Activated CD8-positive, alpha-beta T cell treated with anti-CD3 and anti-CD28 coated beads, Interleukin-2, amount 10 ng/mL, durations not matched to agents 7 days and 5 days (primary cell): ENCODE measurements at regions not wholly inside any gene's neighbourhood (a gene's known extent, or its start where the extent isn't known, plus 50 kb on each side); places are given as distances from the start of the nearest gene placed in this dataset.

Experiments
- ATAC-seq: fragments of 150-1000 bp; cut with Tn5 transposase; one replicate; pipeline ENCODE4 v1.10.0; 2021; ENCODE audit warnings: moderate library complexity
- CTCF ChIA-PET: fragments of 350-600 bp; sonication (Branson Sonifier 250); formaldehyde crosslinking; loops from one replicate; lab custom pipeline; 2021; ENCODE audit warnings: antibody characterized with exemption; lab: Charles Lee
- POLR2A ChIA-PET: fragments of 350-600 bp; sonication (Branson Sonifier 250); formaldehyde crosslinking; loops from one replicate; lab custom pipeline; 2021; ENCODE audit warnings: antibody characterized with exemption; lab: Charles Lee
- DNase-seq: peaks from one replicate; pipeline ENCODE4 v3.0.0-alpha.2; 2020
- H3K27ac Mint-ChIP-seq: one replicate; pipeline ENCODE4 v1.8.0; 2021; ENCODE audit warnings: mild to moderate bottlenecking, mixed read lengths
- H3K27me3 Mint-ChIP-seq: one replicate; pipeline ENCODE4 v1.8.0; 2021; ENCODE audit warnings: low read depth, mixed read lengths
- H3K36me3 Mint-ChIP-seq: one replicate; pipeline ENCODE4 v1.8.0; 2021; ENCODE audit warnings: low read depth, mixed read lengths
- H3K4me1 Mint-ChIP-seq: one replicate; pipeline ENCODE4 v1.8.0; 2021; ENCODE audit warnings: low read depth, mixed read lengths
- H3K4me3 Mint-ChIP-seq: one replicate; pipeline ENCODE4 v1.8.0; 2021; ENCODE audit warnings: mild to moderate bottlenecking, mixed read lengths
- H3K9me3 Mint-ChIP-seq: one replicate; pipeline ENCODE4 v1.8.0; 2022; ENCODE audit warnings: mixed read lengths; ENCODE audit not compliant: insufficient read depth

DNA sequence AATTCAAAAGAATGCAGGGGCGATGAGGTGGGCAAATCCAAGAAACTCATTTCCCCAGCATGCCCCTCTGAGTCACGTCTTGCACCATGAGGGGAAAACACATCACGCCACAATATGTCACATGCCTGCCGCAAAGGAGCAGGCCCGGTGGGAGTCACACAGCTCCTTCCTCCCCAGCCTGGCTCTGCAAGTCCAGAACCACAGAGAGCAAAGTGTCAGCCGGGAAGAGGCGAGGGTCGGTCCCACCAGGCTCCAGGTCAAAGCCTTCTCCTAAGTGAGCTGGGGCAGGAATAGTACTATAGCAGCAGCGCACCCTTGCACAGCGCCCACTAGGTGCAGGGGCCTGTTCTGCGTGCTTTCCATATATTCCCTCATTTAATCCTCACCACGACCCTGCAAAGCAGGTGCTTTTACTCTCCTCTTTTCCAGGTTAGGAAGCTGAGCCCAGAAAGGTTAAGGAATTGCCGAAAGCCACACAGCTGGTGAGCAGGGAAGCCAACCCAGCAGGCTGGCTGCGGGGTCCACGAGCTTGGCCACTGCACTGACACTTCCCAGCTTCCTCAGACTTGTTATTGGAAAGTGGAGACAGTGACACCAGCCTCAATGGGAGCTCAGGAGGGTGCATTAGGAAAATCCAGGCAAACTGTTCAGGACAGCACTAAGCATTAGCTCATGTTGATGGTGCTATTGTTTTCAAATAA lies 94.0 kb upstream of the ZMIZ1 start:
- H3K27me3 Mint-ChIP-seq, result no peaks in the 10 kb centered on the region
- peaks cover 24% of the 10 kb centered on the region for H3K4me1 Mint-ChIP-seq
- H3K4me3 Mint-ChIP-seq, result peak overlapping the region; percentile 81
- ATAC-seq (peak; percentile 25), DNase-seq (peak; percentile 67)
- H3K27ac Mint-ChIP-seq, result peak overlapping the region; percentile 91
- CTCF ChIA-PET, result interaction anchor here (0.7 to 2.6 kb wide), 14 partner anchors 10 to 225 kb away, joined by 3 to 22 read pairs (median 4); no protein-coding TSS in a partner anchor
- no peaks in the 10 kb centered on the region for H3K36me3 Mint-ChIP-seq
- no peaks in the 10 kb centered on the region for H3K9me3 Mint-ChIP-seq
- POLR2A ChIA-PET, result interaction anchor here (0.6 to 1.5 kb wide), 4 partner anchors 15 to 255 kb away, joined by 3 read pairs; no protein-coding TSS in a partner anchor

DNA sequence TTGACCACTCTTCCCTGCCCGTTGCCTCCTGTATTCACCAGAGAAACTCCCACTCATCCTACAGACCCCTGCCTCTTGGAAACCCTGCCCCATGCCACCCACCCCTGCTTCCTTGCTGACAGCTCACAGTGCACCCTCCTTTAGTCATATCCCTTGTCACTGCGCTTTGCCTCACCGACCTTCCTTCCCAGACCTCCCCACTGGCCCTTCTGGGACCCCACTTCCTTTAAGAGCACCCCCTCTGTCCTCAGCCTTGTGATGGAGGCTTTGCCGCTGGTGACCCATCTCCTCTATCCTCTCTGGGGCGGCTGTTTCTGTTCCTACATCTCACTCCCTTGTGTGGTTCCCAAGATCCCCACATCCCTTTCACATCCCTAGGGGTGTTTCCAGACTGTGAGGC lies 92.8 kb upstream of the ZMIZ1 start:
- ATAC-seq, result no peak
- H3K9me3 Mint-ChIP-seq, result no peaks in the 10 kb centered on the region
- peaks cover 29% of the 10 kb centered on the region for H3K4me1 Mint-ChIP-seq
- ChIA-PET CTCF (interaction anchor here (1.8 kb wide), 1 partner anchor 14 kb away, joined by 9 read pairs; no protein-coding TSS in a partner anchor), POLR2A (no interaction called here)
- H3K27me3 Mint-ChIP-seq, result no peaks in the 10 kb centered on the region
- H3K4me3 Mint-ChIP-seq, result no peak overlapping the region
- H3K27ac Mint-ChIP-seq, result no peak overlapping the region
- no peak for DNase-seq
- H3K36me3 Mint-ChIP-seq, result no peaks in the 10 kb centered on the region

DNA sequence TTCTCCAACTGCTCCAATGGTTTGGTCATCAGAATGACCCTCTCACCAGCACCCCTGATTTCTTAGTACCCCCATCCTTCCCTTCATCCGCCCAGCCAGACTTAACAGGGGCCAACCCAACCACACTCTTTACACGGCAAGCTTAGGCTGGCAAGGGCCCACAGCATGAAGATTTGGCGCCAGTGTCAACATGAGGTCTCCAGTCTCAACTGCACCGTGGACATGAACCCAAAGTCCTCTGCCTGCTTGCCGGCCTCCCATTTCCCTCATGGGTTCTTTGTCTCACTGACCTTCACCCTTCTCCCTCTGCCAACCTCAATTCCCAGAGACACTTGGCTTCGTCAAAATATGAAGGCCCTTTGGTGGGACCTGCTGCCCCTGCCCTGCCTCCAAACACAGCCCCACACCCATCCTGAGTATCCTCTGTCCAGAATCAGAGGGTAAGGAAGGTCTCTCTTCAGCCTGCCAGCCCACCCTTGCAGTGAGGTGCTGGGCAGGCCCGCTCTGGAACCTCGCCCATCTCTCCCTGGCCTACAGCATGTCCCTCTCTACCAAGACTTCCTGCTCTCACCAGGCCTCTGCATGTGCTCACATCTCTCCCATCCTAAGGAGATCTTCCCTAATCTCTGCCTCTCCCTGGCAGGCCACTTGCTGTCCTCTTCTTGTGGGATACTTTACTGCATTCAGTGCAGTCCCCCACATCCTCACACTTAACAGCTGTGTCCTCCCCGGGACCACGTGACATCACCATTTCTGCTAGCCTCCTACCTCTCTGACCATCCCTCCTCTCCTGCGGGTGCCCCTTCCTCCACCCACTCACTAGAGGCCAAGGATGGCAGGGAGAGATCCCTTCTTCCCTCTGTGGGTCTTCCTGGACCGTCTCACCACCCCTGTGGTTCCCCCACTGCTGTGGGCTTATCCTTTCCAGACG lies 91.7 kb upstream of the ZMIZ1 start:
- Mint-ChIP-seq H3K4me3 (no peak overlapping the region), H3K27me3 (no peaks in the 10 kb centered on the region), H3K36me3 (no peaks in the 10 kb centered on the region), H3K4me1 (peaks cover 38% of the 10 kb centered on the region), H3K9me3 (no peaks in the 10 kb centered on the region), H3K27ac (no peak overlapping the region)
- ATAC-seq, result no peak
- CTCF ChIA-PET, result no interaction called here
- POLR2A ChIA-PET, result interaction anchor here (0.6 kb wide), 1 partner anchor 228 kb away, joined by 3 read pairs; no protein-coding TSS in a partner anchor
- no peak for DNase-seq

DNA sequence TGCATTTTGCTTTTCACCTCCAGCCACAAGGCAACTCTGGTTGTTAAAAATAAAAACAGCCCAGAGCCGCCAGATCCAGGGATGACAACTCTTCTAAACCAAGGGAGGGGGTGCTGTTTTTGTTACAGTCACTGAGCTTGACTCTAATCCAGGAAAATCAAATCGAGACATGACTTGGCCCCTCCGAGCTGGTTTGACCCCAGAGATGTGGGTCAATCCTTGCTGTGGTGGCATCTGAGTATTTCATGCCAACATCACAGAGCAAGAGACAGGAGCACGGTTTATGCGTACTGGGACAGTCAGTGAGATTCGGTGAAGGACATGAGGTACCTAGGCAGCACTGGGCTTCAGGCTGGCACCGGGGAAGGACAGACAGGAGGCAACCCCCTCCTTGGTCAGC lies 88.8 kb upstream of the ZMIZ1 start:
- Mint-ChIP-seq H3K9me3 (no peaks in the 10 kb centered on the region), H3K27ac (no peak overlapping the region), H3K4me1 (peaks cover 24% of the 10 kb centered on the region), H3K27me3 (no peaks in the 10 kb centered on the region), H3K36me3 (no peaks in the 10 kb centered on the region), H3K4me3 (no peak overlapping the region)
- POLR2A ChIA-PET, result no interaction called here
- no peak for DNase-seq
- no peak for ATAC-seq
- CTCF ChIA-PET, result no interaction called here

DNA sequence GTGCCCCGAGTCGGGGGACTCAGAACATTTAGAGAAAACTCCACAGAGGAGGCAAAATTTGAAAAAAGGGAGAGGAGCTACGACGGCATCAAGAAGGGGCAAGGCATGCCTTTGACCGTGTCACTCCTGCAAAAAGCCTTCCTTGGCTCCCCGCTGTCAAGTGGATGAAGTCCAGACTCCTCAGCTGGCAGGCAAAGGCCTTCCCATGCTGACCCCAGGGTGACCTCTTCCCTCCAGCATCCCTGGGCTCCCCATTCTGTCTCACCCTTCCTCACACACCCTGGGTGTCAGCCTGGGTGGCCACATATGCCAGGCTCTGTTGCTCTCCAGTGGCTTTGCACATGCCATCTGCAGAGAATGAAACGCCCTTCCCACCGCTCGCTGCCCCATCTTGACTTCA lies 88.4 kb upstream of the ZMIZ1 start:
- Mint-ChIP-seq H3K4me3 (no peak overlapping the region), H3K36me3 (no peaks in the 10 kb centered on the region), H3K27me3 (no peaks in the 10 kb centered on the region), H3K27ac (no peak overlapping the region), H3K4me1 (peaks cover 21% of the 10 kb centered on the region), H3K9me3 (no peaks in the 10 kb centered on the region)
- ChIA-PET POLR2A (interaction anchor here (1.3 kb wide), 1 partner anchor 12 kb away, joined by 4 read pairs; no protein-coding TSS in a partner anchor), CTCF (no interaction called here)
- DNase-seq (no peak), ATAC-seq (no peak)

DNA sequence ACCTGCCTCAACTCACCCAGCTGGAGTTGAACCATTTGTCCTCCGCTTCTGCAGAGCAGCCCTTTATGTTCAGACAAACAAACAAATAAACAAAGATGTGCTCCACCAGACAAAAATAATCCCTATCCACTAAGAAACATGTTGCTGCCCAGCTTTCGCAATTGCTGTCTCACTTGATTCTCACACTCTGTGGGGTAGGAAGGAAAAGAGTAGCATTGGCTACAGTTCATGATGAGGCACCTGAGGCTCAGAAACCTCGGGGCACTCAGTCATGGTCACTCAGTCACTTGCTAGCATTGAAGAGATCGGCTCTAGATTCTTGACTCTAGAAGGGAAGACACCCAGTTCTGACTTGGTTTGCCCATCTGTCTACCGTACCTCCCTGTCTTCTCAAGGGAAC lies 88.0 kb upstream of the ZMIZ1 start:
- no peaks in the 10 kb centered on the region for H3K9me3 Mint-ChIP-seq
- ChIA-PET CTCF (interaction anchor here (1.2 to 1.3 kb wide), 2 partner anchors 214 to 216 kb away, joined by 3 to 7 read pairs; no protein-coding TSS in a partner anchor), POLR2A (interaction anchor here (0.6 to 1.3 kb wide), 2 partner anchors 11 to 13 kb away, joined by 3 to 4 read pairs; no protein-coding TSS in a partner anchor)
- no peak for ATAC-seq
- H3K36me3 Mint-ChIP-seq, result no peaks in the 10 kb centered on the region
- DNase-seq, result no peak
- H3K27me3 Mint-ChIP-seq, result no peaks in the 10 kb centered on the region
- peaks cover 17% of the 10 kb centered on the region for H3K4me1 Mint-ChIP-seq
- no peak overlapping the region for H3K27ac Mint-ChIP-seq
- no peak overlapping the region for H3K4me3 Mint-ChIP-seq

DNA sequence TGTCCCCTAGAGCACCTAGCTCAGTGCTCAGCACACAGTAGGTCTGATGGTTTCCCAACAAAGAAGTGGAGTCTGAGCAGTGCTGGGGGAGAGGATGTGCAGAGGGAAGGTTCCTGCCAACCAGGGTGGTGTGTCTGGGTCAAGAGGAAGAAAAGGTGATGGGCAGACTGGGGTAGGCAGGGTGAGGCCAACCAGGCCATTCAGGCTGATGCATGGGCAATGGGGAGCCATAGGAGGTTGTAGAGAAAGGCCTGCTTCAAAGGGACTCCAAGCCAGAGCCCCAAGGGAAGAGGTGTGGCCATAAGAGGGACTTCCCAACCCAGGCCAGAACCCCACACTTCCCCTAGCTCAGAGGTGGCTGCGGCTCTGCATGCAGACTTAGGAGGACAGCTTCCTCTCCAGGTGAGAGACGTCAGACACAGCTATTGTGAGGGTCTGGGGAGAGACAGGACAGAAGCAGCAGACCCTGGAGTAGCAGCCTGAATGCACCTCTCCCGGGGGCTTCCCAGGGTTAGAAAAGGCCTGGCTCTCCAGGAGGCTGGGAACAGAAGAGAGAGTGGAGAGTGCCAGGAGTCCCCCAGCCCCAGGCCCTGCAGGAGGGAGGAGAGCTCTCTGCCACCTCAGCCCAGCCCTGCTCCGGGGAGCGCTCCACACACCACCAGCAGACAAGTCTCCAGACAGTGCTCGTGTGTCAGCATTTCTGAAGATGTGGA lies 87.4 kb upstream of the ZMIZ1 start:
- Mint-ChIP-seq H3K4me1 (peaks cover 17% of the 10 kb centered on the region), H3K36me3 (no peaks in the 10 kb centered on the region), H3K27me3 (peaks cover 2% of the 10 kb centered on the region), H3K27ac (peak overlapping the region; percentile 30), H3K9me3 (no peaks in the 10 kb centered on the region), H3K4me3 (no peak overlapping the region)
- ATAC-seq (peak; percentile 77), DNase-seq (peak; percentile 60)
- ChIA-PET POLR2A (interaction anchor here (0.6 to 1.3 kb wide), 3 partner anchors 11 to 12 kb away, joined by 3 to 4 read pairs (median 4); no protein-coding TSS in a partner anchor), CTCF (interaction anchor here (0.6 to 1.3 kb wide), 3 partner anchors 38 to 215 kb away, joined by 3 to 7 read pairs (median 3); no protein-coding TSS in a partner anchor)

DNA sequence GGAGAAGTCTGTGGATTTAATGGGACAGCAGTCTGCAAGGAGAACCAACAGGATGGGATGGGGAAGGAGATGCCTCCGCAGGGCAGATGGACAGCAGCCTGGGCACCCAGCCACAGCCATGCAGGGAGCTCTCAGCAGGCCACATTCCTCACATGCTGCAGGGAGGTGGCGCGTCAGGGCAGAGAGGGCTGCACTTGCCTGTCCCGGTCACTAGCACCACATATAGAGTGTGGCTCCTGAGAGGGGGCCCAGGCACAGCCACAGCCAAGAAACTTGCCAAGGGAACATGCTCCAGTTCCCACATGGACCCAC lies 86.8 kb upstream of the ZMIZ1 start:
- Mint-ChIP-seq H3K4me3 (no peak overlapping the region), H3K36me3 (no peaks in the 10 kb centered on the region), H3K27ac (no peak overlapping the region), H3K4me1 (peaks cover 17% of the 10 kb centered on the region), H3K27me3 (peaks cover 3% of the 10 kb centered on the region), H3K9me3 (no peaks in the 10 kb centered on the region)
- ChIA-PET CTCF (interaction anchor here (1.2 to 1.3 kb wide), 2 partner anchors 213 to 215 kb away, joined by 3 to 7 read pairs; no protein-coding TSS in a partner anchor), POLR2A (interaction anchor here (1.1 kb wide), 1 partner anchor 13 kb away, joined by 4 read pairs; no protein-coding TSS in a partner anchor)
- ATAC-seq (no peak), DNase-seq (no peak)

DNA sequence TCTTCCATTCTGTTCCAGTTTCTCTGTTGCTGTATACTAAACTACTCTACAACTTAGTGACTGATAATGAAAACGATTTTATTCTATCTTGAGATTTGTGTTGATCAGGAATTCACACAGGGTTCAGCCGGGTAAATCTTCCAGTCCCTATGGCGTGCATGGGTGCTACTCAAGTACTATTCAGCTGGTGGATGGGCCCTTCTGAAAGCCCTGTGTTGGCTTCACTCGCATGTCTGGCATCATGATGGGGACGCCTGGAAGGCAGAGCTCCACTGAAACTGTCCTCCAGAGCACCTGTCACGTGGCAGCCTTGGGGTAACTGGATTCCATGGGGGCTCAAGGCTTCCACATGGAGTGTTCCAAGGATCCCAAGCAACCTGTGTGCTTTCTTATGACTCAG lies 86.0 kb upstream of the ZMIZ1 start:
- CTCF ChIA-PET, result interaction anchor here (4.0 kb wide), 1 partner anchor 8 kb away, joined by 20 read pairs; no protein-coding TSS in a partner anchor
- Mint-ChIP-seq H3K27ac (no peak overlapping the region), H3K9me3 (no peaks in the 10 kb centered on the region), H3K4me1 (peaks cover 14% of the 10 kb centered on the region), H3K36me3 (no peaks in the 10 kb centered on the region), H3K4me3 (no peak overlapping the region), H3K27me3 (peaks cover 3% of the 10 kb centered on the region)
- POLR2A ChIA-PET, result no interaction called here
- ATAC-seq, result no peak
- DNase-seq, result no peak

DNA sequence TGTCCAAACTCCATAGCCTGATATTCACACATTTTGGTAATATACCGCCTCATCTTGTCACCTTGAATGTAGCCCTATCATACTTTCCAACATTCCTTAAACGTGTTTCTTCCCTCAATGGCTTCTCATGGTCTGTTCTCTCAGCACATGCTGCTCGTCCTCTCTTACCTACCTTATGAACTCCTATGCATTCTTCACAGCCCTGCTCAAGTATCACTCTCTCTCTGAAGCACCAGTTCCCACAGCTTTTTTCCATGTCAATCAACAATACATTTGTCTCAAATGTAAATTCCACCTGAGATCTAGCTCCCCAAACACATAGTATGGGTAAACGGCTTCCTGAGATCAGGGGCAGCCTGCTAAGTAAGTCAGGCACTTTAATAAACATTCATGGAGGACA lies 85.2 kb upstream of the ZMIZ1 start:
- DNase-seq (no peak), ATAC-seq (no peak)
- H3K4me3 Mint-ChIP-seq, result no peak overlapping the region
- H3K27me3 Mint-ChIP-seq, result peaks cover 3% of the 10 kb centered on the region
- H3K9me3 Mint-ChIP-seq, result no peaks in the 10 kb centered on the region
- H3K36me3 Mint-ChIP-seq, result no peaks in the 10 kb centered on the region
- CTCF ChIA-PET, result interaction anchor here (4.0 kb wide), 1 partner anchor 9 kb away, joined by 20 read pairs; no protein-coding TSS in a partner anchor
- POLR2A ChIA-PET, result no interaction called here
- no peak overlapping the region for H3K27ac Mint-ChIP-seq
- H3K4me1 Mint-ChIP-seq, result peaks cover 14% of the 10 kb centered on the region
